IMR-90 (cell line): ENCODE measurements at regions not wholly inside any gene's neighbourhood (a gene's known extent, or its start where the extent isn't known, plus 50 kb on each side); places are given as distances from the start of the nearest gene placed in this dataset.

Experiments
- ATAC-seq: fragments of 200-7000 bp; cut with Tn5 transposase; 2 replicates; pipeline ENCODE4 v1.9.1; 2020; ENCODE audit warnings: low read depth, mild to moderate bottlenecking, moderate library complexity
- BruUV-seq: library from RNA; stranded (reverse); fragments of 400-500 nt; replicated peaks from 2 replicates; lab custom pipeline; 2021; lab: Mats Ljungman, UMichigan
- CTCF ChIA-PET: fragments of 300-600 bp; formaldehyde crosslinking; extraction: SDS; loops from one replicate; lab custom pipeline; 2021; ENCODE audit warnings: antibody characterized with exemption; lab: Yijun Ruan, JAX
- POLR2A ChIA-PET: fragments of 300-600 bp; sonication (Branson Sonifier 250); formaldehyde crosslinking; loops from one replicate; lab custom pipeline; 2022; ENCODE audit warnings: antibody characterized with exemption; ENCODE audit not compliant: unreplicated experiment; lab: Charles Lee
- DNase-seq: peaks from one replicate; pipeline ENCODE4 v3.0.0; 2013
- H2AFZ ChIP-seq: replicated peaks from 2 replicates; pipeline ENCODE3; 2013; ENCODE audit warnings: low read length, mild to moderate bottlenecking; ENCODE audit not compliant: poor library complexity
- H2AK5ac ChIP-seq: 2 replicates; pipeline ENCODE4 v1.6.1; 2013; ENCODE audit warnings: low read depth, low read length, inconsistent platforms
- H2AK9ac ChIP-seq: replicated peaks from 2 replicates; pipeline ENCODE3; 2013; ENCODE audit warnings: mild to moderate bottlenecking, low read depth, low read length, moderate library complexity; ENCODE audit not compliant: poor library complexity
- H2BK120ac ChIP-seq: 2 replicates; pipeline ENCODE4 v1.6.1; 2013; ENCODE audit warnings: low read depth, low read length, inconsistent platforms
- H2BK15ac ChIP-seq: 3 replicates; pipeline ENCODE4 v1.6.1; 2013; ENCODE audit warnings: low read depth, low read length, inconsistent platforms
- H2BK20ac ChIP-seq: 2 replicates; pipeline ENCODE4 v1.6.1; 2013; ENCODE audit warnings: low read depth, mild to moderate bottlenecking, inconsistent platforms, low read length, moderate library complexity
- H2BK5ac ChIP-seq: 2 replicates; pipeline ENCODE4 v1.6.1; 2013; ENCODE audit warnings: mild to moderate bottlenecking, low read depth, low read length, inconsistent platforms; ENCODE audit not compliant: poor library complexity, severe bottlenecking
- H3K14ac ChIP-seq: replicated peaks from 2 replicates; pipeline ENCODE4 v1.6.1; 2013; ENCODE audit warnings: low read depth, low read length, inconsistent platforms
- H3K18ac ChIP-seq: 2 replicates; pipeline ENCODE4 v1.6.1; 2013; ENCODE audit warnings: low read depth, low read length, control low read depth
- H3K23ac ChIP-seq: 2 replicates; pipeline ENCODE4 v1.6.1; 2013; ENCODE audit warnings: low read depth, low read length, inconsistent platforms
- H3K27ac ChIP-seq: 2 replicates; pipeline ENCODE4 v1.5.1; 2013; ENCODE audit warnings: mild to moderate bottlenecking, control low read depth, low read length; ENCODE audit not compliant: insufficient read depth
- H3K27me3 ChIP-seq: 2 replicates; pipeline ENCODE4 v1.6.1; 2013; ENCODE audit warnings: low read length; ENCODE audit not compliant: control insufficient read depth, insufficient read depth
- H3K36me3 ChIP-seq: 2 replicates; pipeline ENCODE4 v1.6.1; 2013; ENCODE audit warnings: low read length, mixed read lengths; ENCODE audit not compliant: control insufficient read depth, insufficient read depth
- H3K4ac ChIP-seq: 2 replicates; pipeline ENCODE4 v1.6.1; 2013; ENCODE audit warnings: low read depth, low read length, inconsistent platforms
- H3K4me1 ChIP-seq: 2 replicates; pipeline ENCODE4 v1.6.1; 2013; ENCODE audit warnings: low read length, mixed read lengths; ENCODE audit not compliant: control insufficient read depth, insufficient read depth
- H3K4me2 ChIP-seq: 2 replicates; pipeline ENCODE4 v1.6.1; 2013; ENCODE audit warnings: low read depth, mild to moderate bottlenecking, control low read depth, low read length, moderate library complexity
- H3K4me3 ChIP-seq: 2 replicates; pipeline ENCODE4 v1.5.1; 2013; ENCODE audit warnings: low read depth, mild to moderate bottlenecking, control low read depth, low read length, moderate library complexity; ENCODE audit not compliant: insufficient read depth
- H3K56ac ChIP-seq: 2 replicates; pipeline ENCODE4 v1.6.1; 2013; ENCODE audit warnings: low read length, inconsistent platforms; ENCODE audit not compliant: insufficient read depth; ENCODE audit errors: extremely low read depth
- H3K79me1 ChIP-seq, 2 experiments: 2 replicates each; pipeline ENCODE4 v1.6.1; 2013; ENCODE audit warnings: low read length in 2 of 2, inconsistent platforms in 1 of 2, low read depth in 1 of 2
- H3K9ac ChIP-seq: 2 replicates; pipeline ENCODE4 v1.6.1; 2013; ENCODE audit warnings: low read depth, low read length, control low read depth
- H3K9me1 ChIP-seq: 2 replicates; pipeline ENCODE4 v1.6.1; 2013; ENCODE audit warnings: low read length, inconsistent platforms; ENCODE audit not compliant: insufficient read depth
- H3K9me3 ChIP-seq: 2 replicates; pipeline ENCODE4 v1.6.1; 2013; ENCODE audit warnings: low read length; ENCODE audit not compliant: control insufficient read depth, insufficient read depth
- H4K20me1 ChIP-seq: 2 replicates; pipeline ENCODE4 v1.6.1; 2013; ENCODE audit warnings: low read length, inconsistent platforms; ENCODE audit not compliant: insufficient read depth
- H4K5ac ChIP-seq: 2 replicates; pipeline ENCODE4 v1.6.1; 2013; ENCODE audit warnings: mild to moderate bottlenecking, low read depth, low read length, control low read depth
- H4K8ac ChIP-seq, 2 experiments: 2 replicates each; pipeline ENCODE4 v1.6.1; 2013; ENCODE audit warnings: low read depth in 2 of 2, low read length in 2 of 2, control low read depth in 1 of 2, inconsistent platforms in 1 of 2
- H4K91ac ChIP-seq: 2 replicates; pipeline ENCODE4 v1.6.1; 2013; ENCODE audit warnings: low read depth, low read length, inconsistent platforms; ENCODE audit not compliant: insufficient read depth
- BHLHE40 ChIP-seq: fragments of 150-350 bp; IDR thresholded peaks from 2 replicates; pipeline ENCODE4 v1.6.1; 2016; ENCODE audit warnings: mild to moderate bottlenecking, low read depth, low read length
- CHD1 ChIP-seq: IDR thresholded peaks from 2 replicates; pipeline ENCODE4 v1.6.1; 2012; ENCODE audit warnings: low read depth, low read length, improper control_type of control experiment
- ELK1 ChIP-seq: fragments of 150-350 bp; IDR thresholded peaks from 2 replicates; pipeline ENCODE4 v1.6.1; 2016; ENCODE audit warnings: low read depth, mild to moderate bottlenecking, low read length, moderate library complexity, borderline replicate concordance
- FOS ChIP-seq: fragments of 150-350 bp; IDR thresholded peaks from 2 replicates; pipeline ENCODE4 v1.6.1; 2016; ENCODE audit warnings: low read depth, low read length
- MAFK ChIP-seq: IDR thresholded peaks from 2 replicates; pipeline ENCODE4 v1.6.1; 2012; ENCODE audit warnings: low read depth, low read length, improper control_type of control experiment
- MAZ ChIP-seq: IDR thresholded peaks from 2 replicates; pipeline ENCODE4 v1.6.1; 2012; ENCODE audit warnings: low read depth, mild to moderate bottlenecking, low read length, improper control_type of control experiment, moderate library complexity, borderline replicate concordance
- MXI1 ChIP-seq: IDR thresholded peaks from 2 replicates; pipeline ENCODE4 v1.6.1; 2012; ENCODE audit warnings: low read depth, mild to moderate bottlenecking, low read length, moderate library complexity, borderline replicate concordance
- NFE2L2 ChIP-seq: fragments of 150-350 bp; IDR thresholded peaks from 2 replicates; pipeline ENCODE4 v1.6.1; 2016; ENCODE audit warnings: low read depth, mild to moderate bottlenecking, low read length
- RAD21 ChIP-seq: IDR thresholded peaks from 2 replicates; pipeline ENCODE4 v1.6.1; 2012; ENCODE audit warnings: low read length, improper control_type of control experiment
- RCOR1 ChIP-seq: IDR thresholded peaks from 2 replicates; pipeline ENCODE4 v1.6.1; 2012; ENCODE audit warnings: mild to moderate bottlenecking, low read length, improper control_type of control experiment; ENCODE audit not compliant: insufficient replicate concordance
- RFX5 ChIP-seq: IDR thresholded peaks from 2 replicates; pipeline ENCODE4 v1.8.0; 2012; ENCODE audit warnings: low read depth, mild to moderate bottlenecking, low read length, moderate library complexity
- SMC3 ChIP-seq: fragments of 150-350 bp; IDR thresholded peaks from 2 replicates; pipeline ENCODE4 v1.6.1; 2016; ENCODE audit warnings: low read depth, mild to moderate bottlenecking, antibody characterized with exemption, low read length, moderate library complexity
- WGBS, 2 experiments: methylation state at CpG; one replicate each; pipeline versions ENCODE4 v1.1.5 to v1.1.7; 2013; ENCODE audit warnings: missing lambda C conversion rate in 2 of 2; ENCODE audit not compliant: insufficient read length in 1 of 2; ENCODE audit errors: extremely low coverage in 2 of 2; 5-methylcytosine and 5-hydroxymethylcytosine counted together
- dilution Hi-C: fragments of 300-500 bp; cut with HindIII; formaldehyde crosslinking; loops from one replicate; pipeline ENCODE4 v1.14.3; 2018; ENCODE audit warnings: low sequenced_read_pairs; ENCODE audit not compliant: unreplicated experiment
- in situ Hi-C: fragments of 300-500 bp; cut with MboI; formaldehyde crosslinking; loops from 3 replicates; pipeline ENCODE4 v1.14.3; 2019; ENCODE audit warnings: low sequenced_read_pairs, inconsistent platforms, mixed read lengths
- intact Hi-C: fragments of 100-400 bp; cut with micrococcal nuclease; formaldehyde crosslinking; loops from 2 replicates; pipeline ENCODE4 v1.10.0; 2022

GRCh38 chr1:182192215-182192614, 130.7 kb upstream of the ZNF648 start:
- Histone ChIP-seq H3K56ac (no peak overlapping the region), H3K4me2 (no peak overlapping the region)
- in situ Hi-C loops, result no loop called here

More at GRCh38 chr1:182192215-182192614, 130.7 kb upstream of the ZNF648 start:
- no peak overlapping the region for H4K8ac ChIP-seq
- H2BK5ac ChIP-seq, result no peak overlapping the region
- no peak overlapping the region for H2AK9ac ChIP-seq
- no peaks in the 10 kb centered on the region for H3K9me3 ChIP-seq
- no peak overlapping the region for H3K4me3 ChIP-seq
- BruUV-seq, result no TSS peak
- CTCF ChIA-PET, result no interaction called here
- H2BK120ac ChIP-seq, result no peak overlapping the region
- H3K79me1 ChIP-seq, result no peaks in the 10 kb centered on the region
- H4K20me1 ChIP-seq, result no peaks in the 10 kb centered on the region
- H2AK5ac ChIP-seq, result no peak overlapping the region
- H4K91ac ChIP-seq, result no peak overlapping the region
- dilution Hi-C loops (no loop called here), intact Hi-C loops (no loop called here)
- no peaks in the 10 kb centered on the region for H3K4me1 ChIP-seq
- no peaks in the 10 kb centered on the region for H3K9me1 ChIP-seq
- WGBS, 2 experiments, result 68% methylated on average over 3 of the region's 3 CpGs; no CpG with 5 or more reads in 1 of the 2 experiments
- no peak overlapping the region for H2BK15ac ChIP-seq
- TF ChIP-seq SMC3 (no peak), RAD21 (no peak), FOS (no peak), MAFK (no peak), BHLHE40 (no peak), RCOR1 (no peak), MAZ (no peak), MXI1 (no peak), CHD1 (no peak), ELK1 (no peak), NFE2L2 (no peak), RFX5 (no peak)
- H3K9ac ChIP-seq, result no peak overlapping the region
- H4K5ac ChIP-seq, result no peak overlapping the region
- no peak overlapping the region for H3K27ac ChIP-seq
- no peaks in the 10 kb centered on the region for H3K36me3 ChIP-seq
- no peak overlapping the region for H3K23ac ChIP-seq
- no peak for DNase-seq
- ATAC-seq, result no peak
- H3K14ac ChIP-seq, result no peak overlapping the region
- H2AFZ ChIP-seq, result no peak overlapping the region
- H2BK20ac ChIP-seq, result no peak overlapping the region
- no peak overlapping the region for H3K4ac ChIP-seq
- no peaks in the 10 kb centered on the region for H3K27me3 ChIP-seq
- POLR2A ChIA-PET, result no interaction called here
- H3K18ac ChIP-seq, result no peak overlapping the region
